EL (cell line): ENCODE measurements at regions not wholly inside any gene's neighbourhood (a gene's known extent, or its start where the extent isn't known, plus 50 kb on each side); places are given as distances from the start of the nearest gene placed in this dataset.

Source experiments
- DNase-seq: peaks from one replicate; pipeline ENCODE4 v3.0.0-alpha.2; 2016

GRCh38 chr4:112896609-112897190 lies 152.8 kb upstream of the ANK2 start:
- no peak for DNase-seq

DNA sequence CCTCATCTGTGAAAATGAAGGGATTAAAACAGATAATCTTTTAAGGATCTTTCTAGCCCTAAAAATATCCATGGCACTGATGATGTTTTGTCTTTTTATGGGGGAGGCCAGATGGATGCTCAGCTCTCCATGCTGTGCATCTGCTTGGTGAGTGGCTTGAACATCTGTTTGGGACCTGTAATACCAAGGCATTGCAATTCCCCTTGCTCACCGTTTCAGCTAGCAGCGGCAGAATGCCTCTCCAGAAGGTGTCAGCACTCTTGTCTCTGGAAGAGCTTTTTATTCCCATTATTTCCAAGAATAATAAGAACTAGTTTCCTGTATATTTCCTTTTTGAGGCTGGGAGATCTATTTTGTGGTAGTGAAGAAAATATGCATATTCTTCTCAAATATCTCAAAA lies 151.9 kb upstream of the ANK2 start:
- DNase-seq: no peak

DNA sequence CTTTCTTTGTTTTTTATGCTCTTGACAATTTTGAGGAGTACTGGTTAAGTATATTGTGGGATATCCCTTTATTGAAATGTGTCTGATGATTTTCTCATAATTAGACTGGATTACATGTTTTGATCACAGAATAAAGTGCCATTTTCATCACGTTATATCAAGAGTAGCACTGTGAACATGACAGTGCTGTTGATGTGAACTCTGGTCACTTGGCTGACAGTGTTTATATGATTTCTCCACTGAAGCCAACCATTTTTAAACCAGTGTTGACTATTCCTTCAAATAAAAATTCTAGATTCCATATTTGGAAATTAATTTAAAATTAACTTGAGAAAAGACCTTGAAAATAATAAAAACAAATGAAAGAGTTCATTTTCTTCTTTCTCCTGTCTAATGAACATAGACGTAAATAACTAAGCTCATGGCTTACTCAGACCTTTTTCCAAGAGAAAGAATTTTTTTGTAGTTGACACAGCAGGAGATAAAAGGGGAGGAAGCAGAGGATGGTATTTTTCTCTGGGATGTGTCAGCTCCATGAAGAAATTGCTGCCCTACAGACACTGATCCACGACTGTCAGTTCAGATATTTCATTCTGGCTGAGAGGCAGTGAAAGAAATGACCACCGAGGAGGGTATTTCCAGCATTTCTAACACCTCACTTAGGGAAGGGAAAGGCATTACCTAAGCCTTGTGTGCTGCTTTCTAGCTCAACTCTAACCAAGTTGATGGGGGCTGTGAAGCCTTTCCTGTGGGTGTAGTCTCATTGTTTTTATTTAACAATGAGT lies 150.9 kb upstream of the ANK2 start:
- no peak for DNase-seq

GRCh38 chr4:112900416-112900815 lies 149.0 kb upstream of the ANK2 start:
- no peak for DNase-seq

DNA sequence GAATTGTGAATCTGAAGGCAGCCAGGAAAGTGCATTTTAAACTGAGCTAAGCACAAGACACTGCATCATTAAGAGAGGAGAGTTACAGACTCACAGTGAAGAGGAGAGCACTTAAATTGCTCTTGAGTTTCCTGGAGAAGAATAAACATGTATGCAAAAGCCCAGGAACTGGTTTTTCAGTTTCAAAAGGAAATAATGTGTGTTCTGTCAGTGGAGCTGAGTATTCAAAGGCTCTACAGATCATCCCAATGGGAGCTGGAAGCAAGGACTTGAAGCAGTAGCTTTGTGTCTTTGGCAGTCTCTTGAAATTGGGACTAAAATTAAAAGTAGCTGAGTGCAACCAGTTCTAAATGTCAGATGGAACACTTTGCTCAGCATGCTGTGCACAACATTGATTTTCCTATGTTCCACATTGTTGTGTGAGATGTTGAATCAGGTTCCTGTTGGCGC lies 147.5 kb upstream of the ANK2 start:
- DNase-seq: no peak

- DNase-seq: no peak
These were observed 143.7 kb upstream of the ANK2 start for GRCh38 chr4:112905728-112906127.

GRCh38 chr4:112908511-112908910 lies 140.9 kb upstream of the ANK2 start:
- DNase-seq: no peak

DNA sequence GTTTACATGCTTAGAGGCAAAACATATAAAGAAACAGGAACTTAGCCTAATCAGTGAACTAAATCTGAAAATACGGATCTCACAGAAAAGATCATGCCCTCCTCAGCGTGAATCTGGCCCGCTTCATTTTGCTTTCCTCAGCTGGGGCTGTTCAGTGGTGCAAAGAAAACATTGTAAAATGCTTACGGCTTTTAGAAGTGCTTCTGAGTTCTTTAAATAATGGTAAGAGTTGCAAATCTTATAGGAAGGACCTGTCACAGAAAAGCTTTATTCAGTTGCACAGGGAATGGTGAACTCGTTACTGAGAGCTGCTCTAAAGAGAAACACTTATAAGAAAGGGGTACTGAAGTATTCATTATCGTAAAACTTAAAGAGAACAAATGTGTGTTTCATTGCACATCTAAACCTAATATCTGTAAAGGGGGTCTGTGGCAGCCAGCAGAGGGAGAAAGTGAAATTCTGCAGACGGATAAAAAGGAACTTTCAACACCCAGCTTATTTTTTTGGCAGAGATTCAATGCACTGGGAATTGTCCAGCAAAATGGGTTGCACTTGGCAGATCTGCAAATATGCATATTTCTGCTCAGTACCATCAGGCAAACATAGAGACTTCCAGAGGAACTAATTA lies 139.2 kb upstream of the ANK2 start:
- peak; percentile 41 for DNase-seq

- peak; percentile 61 for DNase-seq
These were observed 132.6 kb upstream of the ANK2 start for GRCh38 chr4:112916868-112917267.

DNA sequence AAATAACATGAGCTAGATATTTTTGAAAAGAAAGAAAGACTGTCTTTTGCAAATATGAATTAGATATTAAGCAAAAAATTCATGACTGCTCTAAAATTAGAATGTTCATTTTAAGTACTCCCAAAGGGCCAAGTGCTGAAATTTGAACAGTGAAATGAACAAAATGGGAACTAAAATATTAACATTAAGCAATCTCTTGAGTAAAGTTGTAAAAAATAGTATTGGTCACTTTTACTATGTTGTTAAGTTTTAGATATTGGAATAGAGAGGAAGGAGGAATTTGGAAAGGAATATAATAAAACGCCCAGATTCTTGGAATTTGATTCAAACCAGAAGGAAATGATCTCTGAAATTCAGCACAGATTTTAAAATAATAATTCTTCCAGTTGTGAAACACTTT lies 125.9 kb upstream of the ANK2 start:
- DNase-seq: no peak

GRCh38 chr4:112926819-112927218 lies 122.6 kb upstream of the ANK2 start:
- no peak for DNase-seq

- no peak for DNase-seq
These were observed 121.9 kb upstream of the ANK2 start for GRCh38 chr4:112927544-112927943.

DNA sequence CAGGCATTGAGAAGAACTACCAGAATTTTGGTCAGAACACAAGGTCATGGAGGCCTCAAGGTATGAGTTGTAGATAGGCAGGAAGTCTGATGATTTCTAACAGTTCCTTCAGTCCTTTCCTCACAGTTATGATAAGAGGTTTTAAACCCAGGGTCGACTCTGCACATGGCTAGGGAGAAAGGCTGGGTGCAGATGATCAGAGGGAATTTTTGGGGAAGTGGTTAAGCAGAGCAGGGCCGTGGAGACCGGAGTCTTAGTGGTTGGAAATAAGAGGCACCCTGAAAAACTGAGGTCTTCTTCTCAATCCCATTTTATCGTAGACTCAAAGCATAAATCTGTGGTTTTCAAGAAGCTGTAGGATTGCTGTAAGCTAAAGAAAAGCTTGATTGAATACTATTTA lies 118.5 kb upstream of the ANK2 start:
- DNase-seq: no peak

DNA sequence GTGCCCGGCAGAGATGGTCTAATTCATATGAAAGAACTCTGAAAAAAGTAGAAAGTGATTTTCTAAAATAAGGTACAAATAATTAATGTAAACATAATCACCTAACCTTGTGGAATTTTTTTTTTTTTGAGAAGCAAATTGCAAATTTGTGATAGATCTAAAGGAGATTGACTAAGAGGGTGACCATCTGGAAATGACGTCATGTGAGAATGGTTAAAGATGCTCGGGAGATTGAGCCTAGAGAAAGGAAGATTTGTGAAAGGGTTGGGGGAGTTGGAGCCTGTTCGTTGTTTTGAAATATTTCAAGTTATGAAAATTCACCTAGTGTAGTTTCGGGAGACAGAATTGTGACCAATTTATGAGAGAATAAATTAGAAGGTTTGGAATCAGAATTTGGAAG lies 115.7 kb upstream of the ANK2 start:
- DNase-seq: peak; percentile 4

DNA sequence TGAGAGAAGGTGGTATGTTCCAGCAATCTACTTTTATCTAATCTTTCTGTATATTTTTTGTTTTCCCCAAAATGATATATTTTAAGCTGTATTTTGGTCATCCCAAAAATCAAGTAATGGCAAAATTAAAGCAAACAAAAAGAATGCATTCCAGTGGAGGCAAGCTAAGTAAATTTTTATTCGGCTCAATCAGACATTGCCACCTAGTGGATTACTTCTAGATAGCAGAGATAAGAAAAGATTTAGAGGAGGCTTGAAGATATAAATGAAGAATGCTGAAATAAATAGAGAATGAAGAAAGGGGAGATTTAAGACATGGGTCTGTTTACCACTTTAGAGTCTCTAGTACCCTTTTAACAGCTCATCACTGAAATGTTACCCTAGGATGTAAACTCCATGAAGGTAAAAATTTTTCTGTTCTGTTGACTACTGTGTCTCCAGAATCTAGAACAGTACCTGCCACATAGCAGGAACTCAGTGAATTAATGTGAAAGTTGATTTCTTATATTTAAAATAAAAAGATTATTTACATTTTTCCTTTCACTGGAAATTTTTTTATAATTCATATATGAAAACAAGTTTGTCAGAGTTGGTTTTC lies 110.9 kb upstream of the ANK2 start:
- DNase-seq: peak; percentile 46

DNA sequence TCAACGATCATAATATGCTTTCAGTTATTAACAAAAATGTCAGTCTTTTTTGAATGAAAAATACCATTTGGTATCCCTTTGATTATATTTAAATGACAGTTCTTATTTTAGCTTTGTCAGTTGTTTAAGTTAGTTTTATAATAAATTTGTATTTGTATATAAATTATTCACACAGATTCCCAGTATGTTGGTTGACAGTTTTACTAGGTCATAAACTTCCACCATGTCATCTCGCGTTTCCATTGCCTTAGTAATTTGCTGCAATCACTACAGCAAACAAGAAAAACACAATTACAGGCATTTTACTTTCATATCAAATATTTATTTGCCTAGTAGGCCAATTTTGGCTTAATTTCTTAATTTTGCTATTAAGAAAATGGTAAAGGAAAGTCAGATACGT lies 109.6 kb upstream of the ANK2 start:
- no peak for DNase-seq

GRCh38 chr4:112940336-112940735 lies 109.1 kb upstream of the ANK2 start:
- no peak for DNase-seq

DNA sequence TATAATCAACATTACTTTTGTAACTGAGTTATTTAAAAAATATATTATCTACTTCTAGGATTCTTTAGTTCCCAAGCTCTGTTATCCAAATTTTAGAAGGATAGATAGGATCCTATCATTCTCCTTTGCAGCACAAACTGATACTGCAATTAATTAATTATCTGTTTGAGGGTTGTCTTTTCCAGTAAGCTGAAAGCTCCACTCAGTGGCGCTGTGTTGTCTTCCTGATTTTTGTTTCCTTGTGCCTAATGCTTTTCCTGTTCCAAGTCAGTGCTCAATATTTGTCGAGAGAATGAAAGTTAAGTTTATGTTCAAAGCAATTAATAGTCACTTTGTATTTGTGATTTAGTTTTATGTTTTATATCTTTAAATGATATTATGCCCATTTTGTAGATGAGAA lies 107.4 kb upstream of the ANK2 start:
- no peak for DNase-seq

DNA sequence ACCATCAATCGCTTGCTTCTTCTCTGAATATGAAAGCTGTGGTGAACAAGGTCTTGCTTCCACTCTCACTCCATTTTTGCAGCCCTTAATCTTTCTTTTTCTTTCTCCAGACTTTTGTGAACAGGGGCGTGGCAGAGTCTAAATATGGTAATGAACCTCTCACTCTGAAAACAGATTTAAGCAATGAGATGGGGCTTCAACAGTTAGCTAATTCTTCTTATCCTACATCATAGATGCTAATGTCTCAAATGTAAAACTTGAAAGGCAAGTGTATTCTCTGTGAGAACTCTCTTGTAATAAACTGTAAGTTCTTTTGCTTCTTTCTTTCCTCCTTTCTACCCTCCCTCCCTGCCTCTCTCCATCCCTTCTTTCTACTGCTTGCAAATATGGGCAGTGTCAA lies 106.5 kb upstream of the ANK2 start:
- DNase-seq: no peak

GRCh38 chr4:112944006-112944405 lies 105.4 kb upstream of the ANK2 start:
- DNase-seq: no peak

DNA sequence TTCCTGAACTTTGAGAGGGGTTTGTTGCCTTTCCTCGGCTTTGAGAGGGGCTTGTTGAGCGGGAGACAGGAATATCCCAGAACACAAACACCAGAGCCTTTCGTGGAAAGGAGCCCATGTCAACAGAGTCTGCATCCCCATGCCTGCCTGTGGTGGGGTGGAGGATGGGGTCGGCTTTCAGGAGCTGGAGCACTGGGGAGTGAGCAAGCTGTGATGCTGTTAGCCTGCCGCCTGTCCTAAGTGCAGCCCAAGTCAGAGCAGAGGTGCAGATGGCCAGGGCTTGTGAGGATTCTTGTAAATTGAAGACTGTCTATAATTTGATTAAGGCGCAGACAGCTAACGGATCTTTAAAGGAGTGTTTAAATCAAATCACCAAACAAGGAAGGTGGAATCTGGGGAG lies 103.3 kb upstream of the ANK2 start:
- DNase-seq: no peak

DNA sequence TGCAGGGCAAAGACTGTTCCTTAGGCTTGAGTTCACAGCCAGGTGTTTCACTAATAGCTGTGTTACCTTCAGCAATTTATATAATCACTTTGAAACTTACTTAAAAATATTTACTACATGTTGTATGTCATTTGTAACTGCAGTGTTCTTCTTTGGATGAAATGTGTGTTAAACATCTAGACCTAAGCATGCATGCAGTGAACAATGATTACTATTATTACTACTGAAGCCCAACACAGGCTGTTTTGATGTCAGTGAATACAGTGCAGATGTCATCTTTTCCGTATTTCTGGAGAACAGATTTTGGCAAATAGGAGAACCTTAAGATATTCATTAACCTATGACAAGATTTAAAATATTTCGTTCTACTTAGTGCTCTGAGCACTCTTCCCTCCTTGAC lies 101.8 kb upstream of the ANK2 start:
- no peak for DNase-seq

DNA sequence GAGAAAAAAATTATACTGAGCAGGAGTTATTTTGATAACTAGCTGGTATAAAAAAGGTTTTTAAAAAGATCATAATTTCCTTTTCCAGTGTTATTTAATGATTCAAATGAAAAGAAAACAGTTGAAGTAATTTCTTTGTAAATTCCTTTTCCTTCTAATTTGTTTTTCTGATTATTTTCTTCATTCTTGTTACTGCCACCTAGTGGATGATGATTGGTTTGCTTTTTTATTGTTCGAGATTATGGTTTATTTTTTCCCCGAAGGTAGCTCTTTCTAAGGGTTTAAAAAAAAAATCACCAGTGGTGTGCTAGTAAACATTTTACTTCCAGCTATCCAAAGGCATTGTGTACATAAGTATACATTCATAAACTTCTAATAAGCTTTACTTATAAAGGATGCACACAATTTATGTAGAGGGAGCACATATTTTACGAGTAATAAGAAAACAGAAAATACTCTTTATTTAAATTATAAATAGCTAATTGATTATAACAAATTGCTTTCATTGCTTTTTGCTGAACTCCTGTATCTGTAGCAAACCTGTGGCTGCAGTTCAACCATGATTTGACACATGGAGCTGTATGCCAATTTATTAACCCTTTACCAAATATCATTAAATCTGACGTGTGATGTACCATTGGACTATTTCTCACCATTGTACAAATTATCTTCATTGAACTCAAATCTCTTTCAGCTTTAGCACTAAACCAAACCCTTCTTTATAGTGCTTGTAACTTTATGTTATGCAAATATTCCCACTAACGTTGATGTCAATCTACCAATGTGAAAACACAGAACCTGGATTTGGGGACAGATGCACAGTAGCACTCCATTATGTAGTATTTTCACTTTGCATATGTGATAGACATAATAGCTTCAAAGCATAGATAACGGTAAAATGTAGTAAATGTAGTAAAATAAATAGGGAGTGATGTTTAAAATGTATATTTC lies 97.8 kb upstream of the ANK2 start:
- DNase-seq: peak; percentile 6
